GM08714 (cell line): ENCODE measurements at regions not wholly inside any gene's neighbourhood (a gene's known extent, or its start where the extent isn't known, plus 50 kb on each side); places are given as distances from the start of the nearest gene placed in this dataset.

Experiments
- H3K4me3 ChIP-seq: fragments of 200-500 bp; sonication (Bioruptor generic); 2 replicates; pipeline ENCODE4 v1.5.1; 2014; ENCODE audit warnings: mild to moderate bottlenecking, low read length, inconsistent platforms
- ZNF274 ChIP-seq: IDR thresholded peaks from 2 replicates; pipeline ENCODE4 v1.6.1; 2012; ENCODE audit warnings: mild to moderate bottlenecking, low read depth, low read length

DNA sequence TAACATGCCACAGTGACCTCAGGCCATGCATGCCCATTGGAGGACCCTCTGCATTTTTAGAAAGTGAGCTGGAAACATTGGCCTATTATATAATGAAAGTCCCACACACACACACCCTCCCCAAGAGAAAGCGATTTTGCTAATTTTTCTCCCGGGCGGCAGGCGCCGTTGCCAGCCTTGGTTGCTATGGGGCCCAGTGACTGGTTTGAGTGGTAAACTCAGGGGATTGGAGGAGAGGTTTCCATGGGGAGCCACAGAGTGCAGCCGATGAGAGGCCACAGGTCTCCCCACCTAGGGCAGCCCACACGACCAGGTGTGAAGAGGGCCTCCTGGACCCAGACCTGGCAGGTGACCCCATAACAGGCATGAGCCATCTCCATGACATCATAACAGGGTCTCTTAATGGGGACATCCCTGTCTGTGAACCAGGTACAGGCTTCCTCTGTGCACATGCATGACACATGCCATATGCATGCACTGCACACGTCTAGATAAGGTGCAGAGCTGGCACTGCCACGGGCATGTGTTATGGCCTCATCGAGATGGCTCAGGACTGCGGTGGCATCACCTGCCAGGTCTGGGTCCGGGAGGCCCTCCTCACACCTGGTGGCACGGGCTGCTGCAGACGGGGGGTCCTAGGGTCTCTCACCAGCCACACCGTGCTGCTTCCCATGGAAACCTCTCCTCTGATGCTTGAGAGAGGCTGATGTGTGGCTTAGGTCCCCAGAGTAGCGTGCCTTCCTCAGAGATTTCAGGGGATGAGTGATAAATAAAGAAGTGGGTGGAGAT lies 144.1 kb downstream of the RBFOX3 start:
- no peak for TF ChIP-seq ZNF274
- no peak overlapping the region for H3K4me3 ChIP-seq

DNA sequence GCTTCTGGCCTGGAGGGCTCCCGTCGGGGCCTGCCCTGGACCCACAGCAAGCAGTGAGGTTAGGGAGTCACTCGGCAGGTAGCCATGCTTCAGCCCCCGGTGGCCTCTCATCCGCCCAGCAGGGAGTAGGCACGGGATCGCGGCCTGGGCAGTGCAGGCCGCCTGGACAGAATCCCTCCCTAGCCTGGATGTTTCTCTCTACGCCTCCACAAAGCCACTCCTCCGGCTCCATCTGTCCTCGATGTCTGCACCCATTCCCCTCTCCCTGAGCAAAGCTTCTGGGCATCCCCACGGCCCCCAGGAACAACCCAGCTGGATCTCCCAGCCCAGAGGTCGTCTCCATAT lies 145.2 kb downstream of the RBFOX3 start:
- TF ChIP-seq ZNF274 = no peak
- no peak overlapping the region for H3K4me3 ChIP-seq

DNA sequence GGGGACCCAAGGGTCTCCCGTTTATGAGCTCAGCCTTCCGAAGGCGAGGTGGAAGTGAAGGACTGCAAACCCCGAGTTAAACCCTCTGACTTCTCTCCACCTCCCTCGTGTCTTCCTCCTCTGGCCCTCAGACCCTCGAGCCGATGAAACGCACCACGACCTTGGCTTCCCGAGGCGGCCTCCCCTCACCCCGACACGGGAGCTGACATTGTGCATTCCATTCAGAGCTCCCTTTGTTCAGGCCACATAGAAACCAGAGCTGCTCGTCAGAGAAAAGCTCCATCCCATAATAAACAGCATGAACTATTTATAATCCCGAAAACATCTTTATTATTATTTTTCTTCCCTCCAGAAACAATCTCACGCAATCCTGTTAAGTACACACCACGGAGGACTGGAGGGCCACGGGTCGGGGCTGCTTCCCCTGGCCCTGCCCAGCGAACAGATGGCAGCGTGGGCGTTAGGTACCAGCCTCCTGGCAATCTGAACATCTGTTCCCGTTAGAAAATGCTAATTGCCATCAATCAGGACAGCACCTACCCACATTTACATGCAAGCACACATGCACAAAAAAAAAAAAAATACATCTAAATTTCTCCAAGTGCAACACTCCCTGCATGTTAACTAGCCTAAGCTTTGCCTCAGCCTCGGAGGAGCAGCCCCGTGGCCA lies 145.7 kb downstream of the RBFOX3 start:
- no peak overlapping the region for H3K4me3 ChIP-seq
- no peak for TF ChIP-seq ZNF274

DNA sequence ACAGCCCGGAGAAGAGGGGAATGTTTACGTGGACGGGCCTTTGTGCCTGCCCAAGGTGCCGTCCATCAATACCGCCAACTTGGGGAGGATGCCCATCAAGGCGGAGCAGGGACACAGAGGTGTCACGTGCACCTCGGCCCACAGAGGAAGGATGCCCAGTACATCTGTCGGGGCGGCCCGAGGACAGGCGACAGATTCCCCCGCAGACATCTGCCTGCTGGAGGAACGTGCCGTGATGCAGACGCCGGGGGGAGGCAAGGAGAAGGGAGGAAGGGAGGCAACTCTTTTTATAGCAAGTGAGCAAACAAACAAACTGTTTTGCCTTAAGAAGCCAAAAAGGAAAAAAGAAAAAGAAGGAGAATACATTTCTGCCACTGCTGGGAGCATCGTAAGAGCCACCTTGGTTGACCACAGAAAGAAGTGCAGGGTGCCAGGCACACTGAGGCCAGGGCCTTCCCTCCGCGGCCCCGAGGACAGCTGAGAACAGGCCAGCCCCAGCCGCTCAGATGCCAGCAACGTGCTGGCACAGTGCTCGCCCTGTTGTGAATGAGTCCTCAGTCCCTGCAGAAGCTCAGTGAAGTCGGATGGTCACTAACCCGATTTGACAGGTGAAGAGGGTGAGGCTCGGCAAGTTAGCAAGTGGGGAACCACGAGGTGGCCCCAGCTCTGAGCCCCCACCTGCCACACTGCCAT lies 146.4 kb downstream of the RBFOX3 start:
- no peak for TF ChIP-seq ZNF274
- H3K4me3 ChIP-seq = no peak overlapping the region

DNA sequence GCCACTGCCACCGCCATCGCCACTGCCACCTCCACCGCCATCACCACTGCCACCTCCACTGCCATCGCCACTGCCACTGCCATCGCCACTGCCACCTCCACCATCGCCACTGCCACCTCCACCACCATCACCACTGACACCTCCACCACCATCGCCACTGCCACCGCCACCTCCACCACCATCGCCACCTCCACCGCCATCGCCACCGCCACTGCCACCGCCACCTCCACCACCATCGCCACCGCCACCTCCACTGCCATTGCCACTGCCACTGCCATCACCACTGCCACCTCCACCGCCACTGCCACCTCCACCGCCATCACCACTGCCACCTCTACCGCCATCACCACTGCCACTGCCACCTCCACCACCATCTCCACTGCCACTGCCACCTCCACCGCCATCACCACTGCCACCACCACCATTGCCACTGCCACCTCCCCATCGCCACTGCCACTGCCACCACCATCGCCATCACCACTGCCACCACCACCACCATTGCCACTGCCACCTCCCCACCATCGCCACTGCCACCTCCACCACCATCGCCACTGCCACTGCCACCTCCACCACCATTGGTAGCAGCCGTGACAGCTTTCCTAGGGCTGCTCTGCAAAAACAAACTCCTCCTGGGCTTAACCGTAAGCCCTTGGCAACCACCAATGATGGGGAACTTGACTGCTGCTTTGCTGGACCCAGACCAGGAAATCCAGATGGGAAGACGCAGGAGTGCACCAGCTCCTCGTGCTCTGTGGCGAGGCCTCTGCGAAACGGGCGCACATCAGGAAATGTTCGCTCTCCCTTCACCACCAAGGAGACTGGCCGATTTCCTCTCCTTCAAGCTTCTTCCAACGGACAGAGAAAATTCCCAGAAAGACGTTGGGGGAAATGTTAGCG lies 147.2 kb downstream of the RBFOX3 start:
- no peak for TF ChIP-seq ZNF274
- no peak overlapping the region for H3K4me3 ChIP-seq

DNA sequence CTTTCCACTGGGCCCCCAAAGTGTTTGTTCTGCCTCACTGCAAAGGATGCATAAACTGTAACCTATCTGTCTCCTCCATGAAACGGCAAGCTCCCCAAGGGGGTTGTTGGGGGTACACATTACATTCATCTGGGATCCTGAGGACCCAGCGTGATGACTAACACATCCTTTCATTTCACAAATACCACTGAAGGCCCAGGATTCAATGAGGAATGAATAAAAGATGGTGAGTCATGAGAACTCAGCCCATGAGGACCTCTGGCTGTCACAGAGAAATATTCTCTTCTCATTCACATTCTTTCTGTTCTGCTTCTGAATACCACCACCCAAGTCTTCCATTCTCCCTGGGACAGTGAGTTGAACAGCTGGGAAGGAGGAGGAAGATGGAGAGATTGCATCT lies 149.8 kb downstream of the RBFOX3 start:
- no peak overlapping the region for H3K4me3 ChIP-seq
- no peak for TF ChIP-seq ZNF274

DNA sequence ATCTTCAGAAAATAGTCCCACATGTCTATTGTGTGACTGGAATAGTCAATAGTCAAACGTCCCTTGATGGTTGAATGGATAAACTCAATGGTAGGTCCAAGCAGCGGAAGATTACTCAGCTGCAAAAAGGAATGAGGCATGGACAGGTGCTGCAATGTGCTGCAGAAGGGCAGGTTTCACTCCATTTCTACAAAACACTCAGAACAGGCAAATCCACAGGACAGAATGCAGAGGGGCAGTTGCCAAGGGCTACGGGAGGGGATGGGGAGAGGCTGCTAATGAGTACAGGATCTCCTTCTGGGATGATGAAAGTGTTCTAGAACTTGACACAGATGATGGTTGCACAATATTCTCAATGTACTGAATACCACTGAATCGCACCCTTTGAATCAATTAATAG lies 151.0 kb downstream of the RBFOX3 start:
- H3K4me3 ChIP-seq = no peak overlapping the region
- no peak for TF ChIP-seq ZNF274

DNA sequence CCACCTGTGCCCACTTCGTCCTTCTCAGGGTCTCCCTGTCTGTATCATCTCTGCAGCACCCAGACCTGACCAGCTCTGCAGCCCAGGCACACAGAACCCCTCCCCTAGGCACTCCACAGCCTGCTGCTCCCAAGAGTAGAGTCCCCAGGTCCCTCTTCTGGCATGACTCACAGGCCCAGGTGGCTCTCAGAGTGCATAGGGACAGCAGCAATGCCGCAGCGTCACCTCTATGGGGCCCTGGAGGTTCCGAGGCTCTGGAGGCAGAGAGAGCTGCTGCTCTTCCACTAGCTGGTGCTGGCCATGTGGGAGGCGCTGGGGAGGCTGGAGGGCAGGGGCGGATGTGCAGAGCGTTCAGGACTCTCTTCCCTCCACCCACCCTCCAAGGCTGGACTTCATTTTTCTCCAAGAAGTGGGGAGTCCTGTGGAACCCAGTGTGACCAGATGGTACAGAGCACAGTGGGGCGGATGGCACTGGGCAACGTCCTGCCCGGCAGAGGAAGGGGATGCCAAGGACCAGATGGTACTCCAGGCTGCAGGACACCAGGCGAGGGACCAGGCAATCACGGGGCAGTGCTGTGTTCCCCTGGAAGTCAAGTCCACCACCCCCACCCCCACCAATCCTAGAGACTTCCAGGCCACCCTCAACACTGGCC lies 151.7 kb downstream of the RBFOX3 start:
- TF ChIP-seq ZNF274 = no peak
- no peak overlapping the region for H3K4me3 ChIP-seq

DNA sequence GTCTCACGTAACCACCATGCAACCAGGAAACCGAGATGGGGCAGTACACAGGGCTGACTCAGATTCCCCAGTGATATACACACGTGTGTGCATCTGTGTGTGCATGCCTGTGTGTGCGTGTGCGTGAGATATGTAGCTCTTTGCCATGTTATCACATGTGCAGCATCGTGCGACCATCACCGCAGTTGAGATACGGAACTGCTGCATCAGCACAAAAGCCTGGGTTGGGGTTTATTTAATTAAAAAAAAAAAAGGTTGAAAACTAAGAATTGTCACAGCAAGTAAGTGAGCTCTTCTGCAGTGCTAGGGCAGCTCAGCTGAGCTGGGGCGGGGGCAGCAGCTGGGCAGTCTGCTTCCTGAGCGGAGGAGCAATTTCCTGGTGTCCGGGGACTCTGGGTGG lies 152.5 kb downstream of the RBFOX3 start:
- no peak overlapping the region for H3K4me3 ChIP-seq
- TF ChIP-seq ZNF274 = no peak

DNA sequence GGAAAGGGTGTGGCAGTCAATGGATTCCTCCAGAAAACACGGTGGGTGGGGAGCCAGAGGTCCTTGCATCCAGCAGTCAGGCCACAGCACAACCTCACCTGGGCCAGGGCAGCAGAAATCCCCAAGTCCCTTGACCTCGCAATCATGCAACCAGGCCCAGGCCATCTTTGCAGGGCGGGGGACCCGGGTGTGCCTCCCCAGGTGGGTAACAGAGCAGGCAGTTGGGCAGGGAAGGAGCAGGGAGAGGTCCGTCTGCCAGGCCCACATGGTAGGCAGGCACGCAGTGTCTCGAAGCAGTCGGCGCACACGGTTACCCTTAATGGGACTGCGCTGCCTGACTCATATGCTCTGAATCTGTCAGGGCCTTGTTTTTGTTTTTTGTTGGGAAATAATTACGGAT lies 153.0 kb downstream of the RBFOX3 start:
- H3K4me3 ChIP-seq = no peak overlapping the region
- TF ChIP-seq ZNF274 = no peak

DNA sequence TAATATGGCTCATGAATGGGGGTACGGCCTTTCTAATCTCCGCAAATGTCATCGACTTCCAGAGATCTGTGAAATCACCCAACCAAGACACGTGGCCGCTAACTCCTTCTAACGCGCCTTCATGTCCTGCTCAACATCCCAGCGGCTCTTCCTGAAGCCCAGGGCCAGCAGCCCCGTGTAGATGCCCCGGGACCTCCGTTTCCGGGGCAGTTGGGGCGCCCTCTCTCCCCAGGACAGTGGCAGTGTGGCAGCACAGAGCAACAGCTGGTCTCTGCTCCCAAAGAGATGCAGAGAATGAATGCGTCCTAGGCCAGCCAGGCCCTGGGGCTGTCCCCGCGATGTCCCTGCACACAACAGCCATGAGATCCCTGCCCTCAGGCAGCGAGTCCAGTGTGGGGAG lies 153.5 kb downstream of the RBFOX3 start:
- no peak for TF ChIP-seq ZNF274
- no peak overlapping the region for H3K4me3 ChIP-seq

DNA sequence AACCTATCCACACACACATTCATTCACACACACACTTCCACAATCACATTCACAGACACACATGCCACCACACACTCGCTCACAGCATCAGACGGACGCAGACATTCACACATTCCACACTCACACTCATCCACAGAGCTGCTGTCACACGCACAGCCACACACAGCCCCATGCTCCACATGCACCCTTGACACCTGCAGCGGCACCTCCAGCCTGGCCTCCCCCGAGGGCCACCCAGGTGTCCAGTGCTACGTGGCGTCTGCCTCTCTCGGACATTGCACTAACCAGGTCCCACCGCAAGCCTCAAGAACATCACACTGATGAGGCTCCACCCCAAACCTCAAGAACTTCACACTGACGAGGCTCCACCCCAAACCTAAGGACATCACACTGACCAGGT lies 155.2 kb downstream of the RBFOX3 start:
- H3K4me3 ChIP-seq = no peak overlapping the region
- no peak for TF ChIP-seq ZNF274

DNA sequence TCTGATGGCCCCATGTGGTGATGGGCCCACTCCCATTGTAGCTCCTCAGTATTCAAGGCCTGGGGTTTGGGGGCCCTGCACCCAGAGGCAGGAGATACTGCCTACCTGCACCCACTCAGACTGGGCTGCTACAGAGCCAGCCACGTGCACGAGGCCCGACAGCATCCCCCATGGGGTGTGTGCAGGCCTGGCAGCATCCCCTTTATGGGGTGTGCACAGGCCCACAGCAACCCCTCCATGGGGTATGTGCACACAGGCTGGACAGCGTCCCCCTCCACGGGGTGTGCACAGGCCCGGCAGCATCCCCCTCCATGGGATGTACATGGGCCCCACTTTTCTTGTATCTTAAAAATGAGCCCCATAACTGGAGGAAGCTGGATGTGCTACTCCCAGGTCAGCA lies 156.0 kb downstream of the RBFOX3 start:
- no peak for TF ChIP-seq ZNF274
- no peak overlapping the region for H3K4me3 ChIP-seq

DNA sequence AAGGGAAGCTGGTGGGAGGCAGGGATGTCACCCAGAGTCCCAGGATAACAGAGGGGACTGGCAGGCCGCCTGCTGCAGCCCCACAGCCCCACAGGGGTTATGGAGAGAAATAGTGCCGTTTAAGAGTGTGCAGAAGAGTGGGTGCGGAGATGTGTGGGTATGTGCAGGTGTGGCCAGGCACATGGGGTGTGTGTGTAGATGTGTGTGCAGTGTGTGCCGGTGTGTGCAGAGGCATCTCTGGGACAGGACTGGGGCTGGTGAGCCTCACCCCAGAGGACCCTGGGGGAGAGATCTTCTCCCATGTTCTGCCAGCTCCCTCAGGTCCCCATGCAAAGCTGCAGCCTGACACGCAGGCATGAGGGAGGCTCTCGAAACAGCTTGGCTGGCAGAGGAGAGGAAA lies 157.4 kb downstream of the RBFOX3 start:
- no peak for TF ChIP-seq ZNF274
- H3K4me3 ChIP-seq = no peak overlapping the region
